IMR-90 (cell line): ENCODE measurements at regions not wholly inside any gene's neighbourhood (a gene's known extent, or its start where the extent isn't known, plus 50 kb on each side); places are given as distances from the start of the nearest gene placed in this dataset.

ENCODE experiments used
- ATAC-seq: fragments of 200-7000 bp; cut with Tn5 transposase; 2 replicates; pipeline ENCODE4 v1.9.1; 2020; ENCODE audit warnings: low read depth, mild to moderate bottlenecking, moderate library complexity
- BruUV-seq: library from RNA; stranded (reverse); fragments of 400-500 nt; replicated peaks from 2 replicates; lab custom pipeline; 2021; lab: Mats Ljungman, UMichigan
- CTCF ChIA-PET: fragments of 300-600 bp; formaldehyde crosslinking; extraction: SDS; loops from one replicate; lab custom pipeline; 2021; ENCODE audit warnings: antibody characterized with exemption; lab: Yijun Ruan, JAX
- POLR2A ChIA-PET: fragments of 300-600 bp; sonication (Branson Sonifier 250); formaldehyde crosslinking; loops from one replicate; lab custom pipeline; 2022; ENCODE audit warnings: antibody characterized with exemption; ENCODE audit not compliant: unreplicated experiment; lab: Charles Lee
- DNase-seq: peaks from one replicate; pipeline ENCODE4 v3.0.0; 2013
- H2AFZ ChIP-seq: replicated peaks from 2 replicates; pipeline ENCODE3; 2013; ENCODE audit warnings: low read length, mild to moderate bottlenecking; ENCODE audit not compliant: poor library complexity
- H2AK5ac ChIP-seq: 2 replicates; pipeline ENCODE4 v1.6.1; 2013; ENCODE audit warnings: low read depth, low read length, inconsistent platforms
- H2AK9ac ChIP-seq: replicated peaks from 2 replicates; pipeline ENCODE3; 2013; ENCODE audit warnings: mild to moderate bottlenecking, low read depth, low read length, moderate library complexity; ENCODE audit not compliant: poor library complexity
- H2BK120ac ChIP-seq: 2 replicates; pipeline ENCODE4 v1.6.1; 2013; ENCODE audit warnings: low read depth, low read length, inconsistent platforms
- H2BK15ac ChIP-seq: 3 replicates; pipeline ENCODE4 v1.6.1; 2013; ENCODE audit warnings: low read depth, low read length, inconsistent platforms
- H2BK20ac ChIP-seq: 2 replicates; pipeline ENCODE4 v1.6.1; 2013; ENCODE audit warnings: low read depth, mild to moderate bottlenecking, inconsistent platforms, low read length, moderate library complexity
- H2BK5ac ChIP-seq: 2 replicates; pipeline ENCODE4 v1.6.1; 2013; ENCODE audit warnings: mild to moderate bottlenecking, low read depth, low read length, inconsistent platforms; ENCODE audit not compliant: poor library complexity, severe bottlenecking
- H3K14ac ChIP-seq: replicated peaks from 2 replicates; pipeline ENCODE4 v1.6.1; 2013; ENCODE audit warnings: low read depth, low read length, inconsistent platforms
- H3K18ac ChIP-seq: 2 replicates; pipeline ENCODE4 v1.6.1; 2013; ENCODE audit warnings: low read depth, low read length, control low read depth
- H3K23ac ChIP-seq: 2 replicates; pipeline ENCODE4 v1.6.1; 2013; ENCODE audit warnings: low read depth, low read length, inconsistent platforms
- H3K27ac ChIP-seq: 2 replicates; pipeline ENCODE4 v1.5.1; 2013; ENCODE audit warnings: mild to moderate bottlenecking, control low read depth, low read length; ENCODE audit not compliant: insufficient read depth
- H3K27me3 ChIP-seq: 2 replicates; pipeline ENCODE4 v1.6.1; 2013; ENCODE audit warnings: low read length; ENCODE audit not compliant: control insufficient read depth, insufficient read depth
- H3K36me3 ChIP-seq: 2 replicates; pipeline ENCODE4 v1.6.1; 2013; ENCODE audit warnings: low read length, mixed read lengths; ENCODE audit not compliant: control insufficient read depth, insufficient read depth
- H3K4ac ChIP-seq: 2 replicates; pipeline ENCODE4 v1.6.1; 2013; ENCODE audit warnings: low read depth, low read length, inconsistent platforms
- H3K4me1 ChIP-seq: 2 replicates; pipeline ENCODE4 v1.6.1; 2013; ENCODE audit warnings: low read length, mixed read lengths; ENCODE audit not compliant: control insufficient read depth, insufficient read depth
- H3K4me2 ChIP-seq: 2 replicates; pipeline ENCODE4 v1.6.1; 2013; ENCODE audit warnings: low read depth, mild to moderate bottlenecking, control low read depth, low read length, moderate library complexity
- H3K4me3 ChIP-seq: 2 replicates; pipeline ENCODE4 v1.5.1; 2013; ENCODE audit warnings: low read depth, mild to moderate bottlenecking, control low read depth, low read length, moderate library complexity; ENCODE audit not compliant: insufficient read depth
- H3K56ac ChIP-seq: 2 replicates; pipeline ENCODE4 v1.6.1; 2013; ENCODE audit warnings: low read length, inconsistent platforms; ENCODE audit not compliant: insufficient read depth; ENCODE audit errors: extremely low read depth
- H3K79me1 ChIP-seq, 2 experiments: 2 replicates each; pipeline ENCODE4 v1.6.1; 2013; ENCODE audit warnings: low read length in 2 of 2, inconsistent platforms in 1 of 2, low read depth in 1 of 2
- H3K9ac ChIP-seq: 2 replicates; pipeline ENCODE4 v1.6.1; 2013; ENCODE audit warnings: low read depth, low read length, control low read depth
- H3K9me1 ChIP-seq: 2 replicates; pipeline ENCODE4 v1.6.1; 2013; ENCODE audit warnings: low read length, inconsistent platforms; ENCODE audit not compliant: insufficient read depth
- H3K9me3 ChIP-seq: 2 replicates; pipeline ENCODE4 v1.6.1; 2013; ENCODE audit warnings: low read length; ENCODE audit not compliant: control insufficient read depth, insufficient read depth
- H4K20me1 ChIP-seq: 2 replicates; pipeline ENCODE4 v1.6.1; 2013; ENCODE audit warnings: low read length, inconsistent platforms; ENCODE audit not compliant: insufficient read depth
- H4K5ac ChIP-seq: 2 replicates; pipeline ENCODE4 v1.6.1; 2013; ENCODE audit warnings: mild to moderate bottlenecking, low read depth, low read length, control low read depth
- H4K8ac ChIP-seq, 2 experiments: 2 replicates each; pipeline ENCODE4 v1.6.1; 2013; ENCODE audit warnings: low read depth in 2 of 2, low read length in 2 of 2, control low read depth in 1 of 2, inconsistent platforms in 1 of 2
- H4K91ac ChIP-seq: 2 replicates; pipeline ENCODE4 v1.6.1; 2013; ENCODE audit warnings: low read depth, low read length, inconsistent platforms; ENCODE audit not compliant: insufficient read depth
- BHLHE40 ChIP-seq: fragments of 150-350 bp; IDR thresholded peaks from 2 replicates; pipeline ENCODE4 v1.6.1; 2016; ENCODE audit warnings: mild to moderate bottlenecking, low read depth, low read length
- CHD1 ChIP-seq: IDR thresholded peaks from 2 replicates; pipeline ENCODE4 v1.6.1; 2012; ENCODE audit warnings: low read depth, low read length, improper control_type of control experiment
- MXI1 ChIP-seq: IDR thresholded peaks from 2 replicates; pipeline ENCODE4 v1.6.1; 2012; ENCODE audit warnings: low read depth, mild to moderate bottlenecking, low read length, moderate library complexity, borderline replicate concordance
- NFE2L2 ChIP-seq: fragments of 150-350 bp; IDR thresholded peaks from 2 replicates; pipeline ENCODE4 v1.6.1; 2016; ENCODE audit warnings: low read depth, mild to moderate bottlenecking, low read length
- WGBS, 2 experiments: methylation state at CpG; one replicate each; pipeline versions ENCODE4 v1.1.5 to v1.1.7; 2013; ENCODE audit warnings: missing lambda C conversion rate in 2 of 2; ENCODE audit not compliant: insufficient read length in 1 of 2; ENCODE audit errors: extremely low coverage in 2 of 2; 5-methylcytosine and 5-hydroxymethylcytosine counted together
- dilution Hi-C: fragments of 300-500 bp; cut with HindIII; formaldehyde crosslinking; loops from one replicate; pipeline ENCODE4 v1.14.3; 2018; ENCODE audit warnings: low sequenced_read_pairs; ENCODE audit not compliant: unreplicated experiment
- in situ Hi-C: fragments of 300-500 bp; cut with MboI; formaldehyde crosslinking; loops from 3 replicates; pipeline ENCODE4 v1.14.3; 2019; ENCODE audit warnings: low sequenced_read_pairs, inconsistent platforms, mixed read lengths
- intact Hi-C: fragments of 100-400 bp; cut with micrococcal nuclease; formaldehyde crosslinking; loops from 2 replicates; pipeline ENCODE4 v1.10.0; 2022

DNA sequence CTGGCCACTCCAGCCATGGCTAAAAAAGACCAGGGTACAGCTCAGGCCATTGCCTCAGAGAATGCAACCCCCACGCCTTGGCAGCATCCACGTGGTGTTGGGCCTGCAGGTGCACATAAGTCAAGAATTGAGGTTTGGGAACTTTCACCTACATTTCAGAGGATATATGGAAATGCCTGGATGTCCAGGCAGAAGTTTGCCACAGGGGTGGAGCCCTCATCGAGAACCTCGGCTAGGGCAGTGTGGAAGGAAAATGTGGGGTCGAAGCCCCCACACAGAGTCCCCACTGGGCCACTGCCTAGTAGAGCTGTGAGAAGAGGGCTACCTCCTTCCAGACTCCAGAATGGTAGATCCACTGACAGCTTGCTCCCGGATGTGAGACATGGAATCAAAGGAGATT lies 477.3 kb downstream of the LPIN1 start:
- BruUV-seq, result no TSS peak
- no peak overlapping the region for H2BK120ac ChIP-seq
- H2BK15ac ChIP-seq, result no peak overlapping the region
- H3K4ac ChIP-seq, result no peak overlapping the region
- peaks cover 6% of the 10 kb centered on the region; the same call in 1 of the 2 replicates for H3K9me3 ChIP-seq
- no peak overlapping the region for H2AK9ac ChIP-seq
- H4K20me1 ChIP-seq, result no peaks in the 10 kb centered on the region
- no peak overlapping the region for H4K8ac ChIP-seq
- no peak for ATAC-seq
- ChIA-PET POLR2A (no interaction called here), CTCF (no interaction called here)
- intact Hi-C loops, result no loop called here
- dilution Hi-C loops, result no loop called here
- no peak overlapping the region for H3K56ac ChIP-seq
- no peak for TF ChIP-seq MXI1
- TF ChIP-seq CHD1, result no peak
- TF ChIP-seq NFE2L2, result no peak
- no peak for TF ChIP-seq BHLHE40
- H4K91ac ChIP-seq, result no peak overlapping the region
- H3K9me1 ChIP-seq, result no peaks in the 10 kb centered on the region; the same call in 1 of the 2 replicates
- H2AFZ ChIP-seq, result no peak overlapping the region
- no peaks in the 10 kb centered on the region for H3K27me3 ChIP-seq
- in situ Hi-C loops, result no loop called here
- H3K27ac ChIP-seq, result no peak overlapping the region
- no peak overlapping the region for H4K5ac ChIP-seq
- H3K23ac ChIP-seq, result no peak overlapping the region
- no peak overlapping the region for H3K4me2 ChIP-seq
- H2BK20ac ChIP-seq, result no peak overlapping the region
- no peak overlapping the region for H3K18ac ChIP-seq
- H2AK5ac ChIP-seq, result no peak overlapping the region
- no peak for DNase-seq
- no peak overlapping the region for H3K4me3 ChIP-seq
- no peaks in the 10 kb centered on the region for H3K36me3 ChIP-seq
- WGBS, 2 experiments, result no CpG with 5 or more reads among the region's 6 CpGs
- no peaks in the 10 kb centered on the region; the same call in 1 of the 2 replicates for H3K4me1 ChIP-seq
- H3K79me1 ChIP-seq, result no peaks in the 10 kb centered on the region
- no peak overlapping the region for H3K9ac ChIP-seq
- H2BK5ac ChIP-seq, result no peak overlapping the region
- no peak overlapping the region for H3K14ac ChIP-seq
